ENCODE measurements at regions not wholly inside any gene's neighbourhood (a gene's known extent, or its start where the extent isn't known, plus 50 kb on each side); places are given as distances from the start of the nearest gene placed in this dataset.

DNA sequence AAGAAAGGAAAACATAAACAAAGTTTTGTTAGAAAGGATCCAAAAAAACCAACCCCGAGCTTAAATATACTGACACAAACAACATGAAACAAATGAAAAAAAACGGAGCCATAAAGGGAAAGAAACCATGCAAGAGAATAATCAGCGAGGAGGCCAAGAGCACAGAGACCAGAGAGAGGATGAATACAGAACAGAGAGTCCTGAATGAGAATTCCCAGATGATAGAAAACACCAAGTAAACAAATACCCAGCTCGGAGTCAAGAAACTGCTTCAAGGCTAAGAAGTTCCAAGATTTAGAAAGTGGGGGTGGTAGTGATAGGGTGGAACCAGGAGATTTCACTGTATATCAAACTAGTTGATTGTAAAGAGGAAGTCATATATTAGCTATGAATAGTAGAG, 313.3 kb downstream of the OSR1 start:
- TF ChIP-seq, protein P1, sequence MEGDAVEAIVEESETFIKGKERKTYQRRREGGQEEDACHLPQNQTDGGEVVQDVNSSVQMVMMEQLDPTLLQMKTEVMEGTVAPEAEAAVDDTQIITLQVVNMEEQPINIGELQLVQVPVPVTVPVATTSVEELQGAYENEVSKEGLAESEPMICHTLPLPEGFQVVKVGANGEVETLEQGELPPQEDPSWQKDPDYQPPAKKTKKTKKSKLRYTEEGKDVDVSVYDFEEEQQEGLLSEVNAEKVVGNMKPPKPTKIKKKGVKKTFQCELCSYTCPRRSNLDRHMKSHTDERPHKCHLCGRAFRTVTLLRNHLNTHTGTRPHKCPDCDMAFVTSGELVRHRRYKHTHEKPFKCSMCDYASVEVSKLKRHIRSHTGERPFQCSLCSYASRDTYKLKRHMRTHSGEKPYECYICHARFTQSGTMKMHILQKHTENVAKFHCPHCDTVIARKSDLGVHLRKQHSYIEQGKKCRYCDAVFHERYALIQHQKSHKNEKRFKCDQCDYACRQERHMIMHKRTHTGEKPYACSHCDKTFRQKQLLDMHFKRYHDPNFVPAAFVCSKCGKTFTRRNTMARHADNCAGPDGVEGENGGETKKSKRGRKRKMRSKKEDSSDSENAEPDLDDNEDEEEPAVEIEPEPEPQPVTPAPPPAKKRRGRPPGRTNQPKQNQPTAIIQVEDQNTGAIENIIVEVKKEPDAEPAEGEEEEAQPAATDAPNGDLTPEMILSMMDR (IDR thresholded peaks at IDR 0.05; ENCODE audit: low read depth, low read length, missing input control): no peak
- TF ChIP-seq RAD21 (IDR thresholded peaks at IDR 0.05): no peak
- no peak for TF ChIP-seq ZBTB33 (IDR thresholded peaks at IDR 0.05)
- TF ChIP-seq, protein P2, sequence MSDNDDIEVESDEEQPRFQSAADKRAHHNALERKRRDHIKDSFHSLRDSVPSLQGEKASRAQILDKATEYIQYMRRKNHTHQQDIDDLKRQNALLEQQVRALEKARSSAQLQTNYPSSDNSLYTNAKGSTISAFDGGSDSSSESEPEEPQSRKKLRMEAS (IDR thresholded peaks at IDR 0.05): no peak
- TF ChIP-seq, protein P3, sequence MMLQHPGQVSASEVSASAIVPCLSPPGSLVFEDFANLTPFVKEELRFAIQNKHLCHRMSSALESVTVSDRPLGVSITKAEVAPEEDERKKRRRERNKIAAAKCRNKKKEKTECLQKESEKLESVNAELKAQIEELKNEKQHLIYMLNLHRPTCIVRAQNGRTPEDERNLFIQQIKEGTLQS (IDR thresholded peaks at IDR 0.05): no peak
- TF ChIP-seq SP1 (IDR thresholded peaks at IDR 0.05): no peak
- no peak for TF ChIP-seq YY1 (IDR thresholded peaks at IDR 0.05)
- TF ChIP-seq HNF4A (conservative IDR thresholded peaks at IDR 0.05): no peak
- no peak for TF ChIP-seq RXRA (IDR thresholded peaks at IDR 0.05)
- TF ChIP-seq GABPA (IDR thresholded peaks at IDR 0.05 in 1 of 2, conservative IDR thresholded peaks at IDR 0.05 in 1 of 2): no peak

All from liver (tissue), 3 donors.